Fibroblast of lung (primary cell): ENCODE measurements at regions not wholly inside any gene's neighbourhood (a gene's known extent, or its start where the extent isn't known, plus 50 kb on each side); places are given as distances from the start of the nearest gene placed in this dataset.

Experiments used
- DNase-seq, 2 donors: peaks; one replicate each; pipeline versions ENCODE4 v3.0.0 to v3.0.0-alpha.2; 2010; ENCODE audit warnings: low read depth in 2 of 2
- H2AFZ ChIP-seq: 2 replicates; pipeline ENCODE4 v1.5.1; 2012; ENCODE audit warnings: low read length, control low read depth, inconsistent platforms
- H3K27ac ChIP-seq: 2 replicates; pipeline ENCODE4 v1.5.1; 2011; ENCODE audit warnings: low read length, control low read depth; ENCODE audit not compliant: insufficient read depth
- H3K27me3 ChIP-seq: 2 replicates; pipeline ENCODE4 v1.5.1; 2011; ENCODE audit warnings: mild to moderate bottlenecking, low read length; ENCODE audit not compliant: control insufficient read depth, insufficient read depth
- H3K36me3 ChIP-seq: 2 replicates; pipeline ENCODE4 v1.5.1; 2011; ENCODE audit warnings: low read length; ENCODE audit not compliant: control insufficient read depth, insufficient read depth
- H3K4me1 ChIP-seq: 2 replicates; pipeline ENCODE4 v1.5.1; 2011; ENCODE audit warnings: low read length; ENCODE audit not compliant: control insufficient read depth, insufficient read depth; ENCODE audit errors: extremely low read depth
- H3K4me2 ChIP-seq: 2 replicates; pipeline ENCODE4 v1.5.1; 2011; ENCODE audit warnings: low read length, control low read depth; ENCODE audit not compliant: insufficient read depth; ENCODE audit errors: extremely low read depth
- H3K4me3 ChIP-seq, 4 experiments: fragments of 200-600 bp in 1 of 4; sonication (generic) in 1 of 4; replicated peaks in 1 of 4; 2 replicates each; pipeline ENCODE4 v1.5.1; 2011 to 2016; ENCODE audit warnings: low read length in 4 of 4, low read depth in 3 of 4, mild to moderate bottlenecking in 3 of 4, control low read depth in 2 of 4, inconsistent platforms in 1 of 4, mixed read lengths in 1 of 4; ENCODE audit not compliant: insufficient read depth in 1 of 4; ENCODE audit errors: control extremely low read depth in 1 of 4
- H3K79me2 ChIP-seq: 2 replicates; pipeline ENCODE4 v1.5.1; 2012; ENCODE audit warnings: mild to moderate bottlenecking, low read length, inconsistent platforms; ENCODE audit not compliant: control insufficient read depth, insufficient read depth
- H3K9ac ChIP-seq: 2 replicates; pipeline ENCODE4 v1.5.1; 2011; ENCODE audit warnings: mild to moderate bottlenecking, low read length, control low read depth; ENCODE audit not compliant: insufficient read depth
- H3K9me3 ChIP-seq: 2 replicates; pipeline ENCODE4 v1.5.1; 2012; ENCODE audit warnings: low read depth, low read length; ENCODE audit not compliant: control insufficient read depth, insufficient read depth
- H4K20me1 ChIP-seq: 2 replicates; pipeline ENCODE4 v1.5.1; 2011; ENCODE audit warnings: low read length; ENCODE audit not compliant: control insufficient read depth, insufficient read depth; ENCODE audit errors: extremely low read depth
- CTCF ChIP-seq, 2 donors: IDR thresholded peaks in 1 of 2; conservative IDR thresholded peaks in 1 of 2; 1 replicate in 1 of 2; 2 replicates in 1 of 2; pipeline ENCODE4 v1.5.1; 2011 to 2012; ENCODE audit warnings: low read length in 2 of 2, control low read depth in 1 of 2, inconsistent platforms in 1 of 2, low read depth in 1 of 2, mild to moderate bottlenecking in 1 of 2
- EZH2 ChIP-seq: IDR thresholded peaks from 2 replicates; pipeline ENCODE4 v1.5.1; 2012; ENCODE audit warnings: low read length, control low read depth, mild to moderate bottlenecking; ENCODE audit errors: missing control alignments

GRCh38 chr17:73706428-73706827 is 62.2 kb upstream of the SDK2 start:
- no peak for DNase-seq
- TF ChIP-seq EZH2 (no peak), CTCF (conservative IDR thresholded peaks at IDR 0.05 in 1 of 2, IDR thresholded peaks at IDR 0.05 in 1 of 2; ENCODE audit: low read depth in 1 of 2, low read length in 2 of 2) (no peak)
- H3K4me1 ChIP-seq = no peaks in the 10 kb centered on the region
- no peaks in the 10 kb centered on the region for H3K9me3 ChIP-seq
- no peak overlapping the region for H2AFZ ChIP-seq
- H3K4me3 ChIP-seq = no peak overlapping the region
- no peak overlapping the region for H3K27ac ChIP-seq
- no peaks in the 10 kb centered on the region for H3K79me2 ChIP-seq
- H3K27me3 ChIP-seq = no peaks in the 10 kb centered on the region
- no peak overlapping the region for H3K9ac ChIP-seq
- no peak overlapping the region for H3K4me2 ChIP-seq
- H4K20me1 ChIP-seq = no peaks in the 10 kb centered on the region
- H3K36me3 ChIP-seq = no peaks in the 10 kb centered on the region

- Histone ChIP-seq H3K4me1 (no peaks in the 10 kb centered on the region), H3K4me3 (no peak overlapping the region), H4K20me1 (no peaks in the 10 kb centered on the region), H3K27ac (no peak overlapping the region), H3K9ac (no peak overlapping the region), H2AFZ (no peak overlapping the region), H3K9me3 (no peaks in the 10 kb centered on the region), H3K27me3 (no peaks in the 10 kb centered on the region), H3K4me2 (no peak overlapping the region), H3K79me2 (no peaks in the 10 kb centered on the region), H3K36me3 (no peaks in the 10 kb centered on the region)
- no peak for DNase-seq
- TF ChIP-seq EZH2 = no peak
- TF ChIP-seq CTCF (conservative IDR thresholded peaks at IDR 0.05 in 1 of 2, IDR thresholded peaks at IDR 0.05 in 1 of 2; ENCODE audit: low read depth in 1 of 2, low read length in 2 of 2) = no peak
Measured at GRCh38 chr17:73706858-73707257, 62.6 kb upstream of the SDK2 start.

GRCh38 chr17:73707358-73707757 is 63.1 kb upstream of the SDK2 start:
- Histone ChIP-seq H3K79me2 (no peaks in the 10 kb centered on the region), H3K9ac (no peak overlapping the region), H3K9me3 (no peaks in the 10 kb centered on the region), H3K27me3 (no peaks in the 10 kb centered on the region), H3K4me2 (no peak overlapping the region), H3K36me3 (no peaks in the 10 kb centered on the region), H3K27ac (no peak overlapping the region), H4K20me1 (no peaks in the 10 kb centered on the region), H3K4me3 (no peak overlapping the region), H3K4me1 (no peaks in the 10 kb centered on the region), H2AFZ (no peak overlapping the region)
- DNase-seq = no peak
- TF ChIP-seq CTCF (conservative IDR thresholded peaks at IDR 0.05 in 1 of 2, IDR thresholded peaks at IDR 0.05 in 1 of 2; ENCODE audit: low read depth in 1 of 2, low read length in 2 of 2) (no peak), EZH2 (no peak)
